SH-SY5Y (cell line): ENCODE measurements at regions not wholly inside any gene's neighbourhood (a gene's known extent, or its start where the extent isn't known, plus 50 kb on each side); places are given as distances from the start of the nearest gene placed in this dataset.

Experiments
- GATA2 ChIP-seq: IDR thresholded peaks from 2 replicates; pipeline ENCODE4 v1.6.1; 2011; ENCODE audit warnings: mild to moderate bottlenecking, low read depth, low read length
- GATA3 ChIP-seq: IDR thresholded peaks from 2 replicates; pipeline ENCODE4 v1.6.1; 2011; ENCODE audit warnings: low read depth, mild to moderate bottlenecking, low read length, moderate library complexity

- no peak for TF ChIP-seq GATA2
- no peak for TF ChIP-seq GATA3
Measured at GRCh38 chr4:104591510-104591911, 96.8 kb upstream of the CXXC4 start.
